ENCODE measurements at regions not wholly inside any gene's neighbourhood (a gene's known extent, or its start where the extent isn't known, plus 50 kb on each side); places are given as distances from the start of the nearest gene placed in this dataset.
"Not testable (repeated sequence)": the region's sequence is repeated elsewhere in the genome, so short reads cannot be mapped to it uniquely, and the experiment has no call there.

DNA sequence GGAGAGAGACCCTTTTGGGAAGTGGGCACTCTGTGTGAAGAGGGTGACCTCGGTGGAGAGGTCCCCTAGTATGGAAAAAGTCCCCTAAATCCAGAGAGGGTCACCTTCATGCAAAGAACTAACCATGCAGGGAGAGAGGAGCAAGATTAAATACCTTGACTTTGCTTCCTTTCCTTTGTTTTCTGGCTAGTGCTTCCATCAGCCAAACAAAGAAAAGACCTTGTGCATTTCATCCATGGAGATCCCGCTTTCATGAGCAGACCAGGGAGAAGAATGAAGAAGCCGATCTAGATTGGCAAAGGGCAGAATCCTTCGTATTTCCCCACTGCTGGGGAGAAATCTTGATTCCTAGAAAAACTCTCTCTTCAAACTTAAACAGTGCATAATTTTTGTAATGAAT is 813.3 kb upstream of the CDH6 start:
- no peaks in the 10 kb centered on the region for H3K4me1 ChIP-seq (replicated peaks)
- H3K27me3 ChIP-seq (replicated peaks; ENCODE audit: insufficient read depth), result no peaks in the 10 kb centered on the region
- H3K4me3 ChIP-seq, result no peak overlapping the region
- intact Hi-C loops (cut with DNase I), result no loop called here
- TF ChIP-seq POLR2A (IDR thresholded peaks at IDR 0.05) (no peak), POLR2AphosphoS5 (IDR thresholded peaks at IDR 0.05) (no peak)
- TF ChIP-seq, protein P1, sequence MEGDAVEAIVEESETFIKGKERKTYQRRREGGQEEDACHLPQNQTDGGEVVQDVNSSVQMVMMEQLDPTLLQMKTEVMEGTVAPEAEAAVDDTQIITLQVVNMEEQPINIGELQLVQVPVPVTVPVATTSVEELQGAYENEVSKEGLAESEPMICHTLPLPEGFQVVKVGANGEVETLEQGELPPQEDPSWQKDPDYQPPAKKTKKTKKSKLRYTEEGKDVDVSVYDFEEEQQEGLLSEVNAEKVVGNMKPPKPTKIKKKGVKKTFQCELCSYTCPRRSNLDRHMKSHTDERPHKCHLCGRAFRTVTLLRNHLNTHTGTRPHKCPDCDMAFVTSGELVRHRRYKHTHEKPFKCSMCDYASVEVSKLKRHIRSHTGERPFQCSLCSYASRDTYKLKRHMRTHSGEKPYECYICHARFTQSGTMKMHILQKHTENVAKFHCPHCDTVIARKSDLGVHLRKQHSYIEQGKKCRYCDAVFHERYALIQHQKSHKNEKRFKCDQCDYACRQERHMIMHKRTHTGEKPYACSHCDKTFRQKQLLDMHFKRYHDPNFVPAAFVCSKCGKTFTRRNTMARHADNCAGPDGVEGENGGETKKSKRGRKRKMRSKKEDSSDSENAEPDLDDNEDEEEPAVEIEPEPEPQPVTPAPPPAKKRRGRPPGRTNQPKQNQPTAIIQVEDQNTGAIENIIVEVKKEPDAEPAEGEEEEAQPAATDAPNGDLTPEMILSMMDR (IDR thresholded peaks at IDR 0.05), result no peak
- DNase-seq (ENCODE audit: low spot score), result no peak
- no peaks in the 10 kb centered on the region for H3K9me3 ChIP-seq
- no peak overlapping the region for H3K27ac ChIP-seq
- WGBS, result 85% methylated on average over 4 of the region's 4 CpGs
- H3K36me3 ChIP-seq, result no peaks in the 10 kb centered on the region

DNA sequence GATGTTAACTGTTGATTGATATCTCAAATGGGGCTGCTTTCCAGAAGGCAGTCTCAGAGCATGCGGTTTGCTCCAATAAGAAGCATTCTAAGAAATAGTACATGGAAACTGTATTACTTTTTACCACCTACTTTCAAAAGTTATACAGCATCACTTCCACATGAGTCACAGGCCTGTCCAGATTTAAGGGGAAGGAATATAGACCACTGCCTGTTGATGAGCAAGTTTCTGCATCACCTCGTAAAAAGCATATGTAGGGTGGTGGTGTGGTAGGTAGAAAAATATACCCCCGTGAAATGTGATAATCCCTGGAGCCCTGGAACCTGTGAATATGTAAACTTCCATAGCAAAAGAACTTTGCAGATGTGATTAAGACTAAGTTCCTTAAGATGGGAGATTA is 816.6 kb upstream of the CDH6 start:
- no peak for DNase-seq (ENCODE audit: low spot score)
- TF ChIP-seq POLR2AphosphoS5 (IDR thresholded peaks at IDR 0.05) (no peak), POLR2A (IDR thresholded peaks at IDR 0.05) (no peak)
- TF ChIP-seq, protein P1 (IDR thresholded peaks at IDR 0.05), result no peak
- intact Hi-C loops (cut with DNase I), result no loop called here
- Histone ChIP-seq H3K36me3 (no peaks in the 10 kb centered on the region), H3K4me3 (no peak overlapping the region), H3K27ac (no peak overlapping the region), H3K4me1 (replicated peaks) (no peaks in the 10 kb centered on the region), H3K9me3 (no peaks in the 10 kb centered on the region), H3K27me3 (replicated peaks; ENCODE audit: insufficient read depth) (no peaks in the 10 kb centered on the region)
- WGBS, result 74% methylated on average over 3 of the region's 3 CpGs

DNA sequence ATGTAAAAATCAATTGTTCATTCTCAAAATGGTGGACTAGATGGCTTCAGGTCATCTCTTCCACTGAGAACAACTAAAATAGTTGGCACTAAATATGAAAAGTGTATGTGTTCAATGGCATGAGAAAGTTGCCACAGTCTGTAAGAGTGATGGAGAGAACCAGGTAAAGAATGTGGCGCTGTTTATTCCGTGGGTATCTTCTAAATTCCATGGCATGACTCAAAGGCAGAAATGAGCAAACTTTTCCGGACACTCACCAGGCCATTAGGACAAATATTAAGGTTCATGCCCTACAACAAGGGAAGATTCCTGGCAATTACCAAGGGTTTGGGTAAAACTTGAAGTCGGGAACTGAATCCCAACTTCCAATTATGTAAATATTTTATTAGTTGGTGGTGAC is 825.4 kb upstream of the CDH6 start:
- no peak for DNase-seq (ENCODE audit: low spot score)
- Histone ChIP-seq H3K4me3 (no peak overlapping the region), H3K9me3 (no peaks in the 10 kb centered on the region), H3K27me3 (replicated peaks; ENCODE audit: insufficient read depth) (no peaks in the 10 kb centered on the region), H3K36me3 (no peaks in the 10 kb centered on the region), H3K27ac (no peak overlapping the region), H3K4me1 (replicated peaks) (no peaks in the 10 kb centered on the region)
- intact Hi-C loops (cut with DNase I), result no loop called here
- TF ChIP-seq, protein P1 (IDR thresholded peaks at IDR 0.05), result no peak
- TF ChIP-seq POLR2A (IDR thresholded peaks at IDR 0.05) (no peak), POLR2AphosphoS5 (IDR thresholded peaks at IDR 0.05) (no peak)
- 83% methylated on average over 4 of the region's 4 CpGs for WGBS

DNA sequence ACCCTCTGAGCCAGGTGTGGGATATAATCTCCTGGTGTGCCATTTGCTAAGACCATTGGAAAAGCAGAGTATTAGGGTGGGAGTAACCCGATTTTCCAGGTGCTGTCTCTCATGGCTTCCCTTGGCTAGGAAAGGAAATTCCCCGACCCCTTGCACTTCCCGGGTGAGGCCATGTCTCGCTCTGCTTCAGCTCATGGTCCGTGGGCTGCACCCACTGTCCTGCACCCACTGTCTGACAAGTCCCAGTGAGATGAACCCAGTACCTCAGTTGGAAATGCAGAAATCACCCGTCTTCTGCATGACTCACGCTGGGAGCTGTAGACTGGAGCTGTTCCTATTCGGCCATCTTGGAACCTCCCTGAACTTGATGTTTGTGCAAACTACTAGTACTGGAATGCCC is 828.5 kb upstream of the CDH6 start:
- H3K36me3 ChIP-seq; H3K4me1 ChIP-seq (replicated peaks); H3K27me3 ChIP-seq (replicated peaks; ENCODE audit: insufficient read depth); H3K27ac ChIP-seq; H3K9me3 ChIP-seq; DNase-seq (ENCODE audit: low spot score); H3K4me3 ChIP-seq; intact Hi-C loops (cut with DNase I): not testable (repeated sequence)
- WGBS, result 86% methylated on average over 8 of the region's 8 CpGs

DNA sequence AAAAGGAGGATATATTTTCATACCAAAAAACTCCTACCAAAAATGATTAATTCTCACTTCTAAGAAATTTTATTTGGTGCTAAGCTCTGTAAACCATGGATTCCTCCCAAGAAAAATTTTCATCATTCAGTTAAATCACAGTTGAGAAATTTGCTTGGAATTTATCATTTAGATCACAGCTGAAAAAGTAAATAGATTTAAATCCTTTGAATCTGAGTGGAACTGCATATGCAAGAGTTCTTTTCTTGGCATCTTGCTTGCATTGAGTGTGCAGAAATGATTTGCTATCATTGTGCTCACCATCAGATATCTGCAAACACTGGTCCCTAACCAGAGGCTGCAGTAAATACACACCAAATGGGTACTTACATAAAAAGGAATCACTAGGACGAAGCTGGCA is 836.1 kb upstream of the CDH6 start:
- H3K9me3 ChIP-seq, result no peaks in the 10 kb centered on the region
- no peaks in the 10 kb centered on the region for H3K27me3 ChIP-seq (replicated peaks; ENCODE audit: insufficient read depth)
- no peak overlapping the region for H3K27ac ChIP-seq
- 68% methylated on average over 1 of the region's 1 CpG for WGBS
- intact Hi-C loops (cut with DNase I), result no loop called here
- H3K4me3 ChIP-seq, result no peak overlapping the region
- H3K4me1 ChIP-seq (replicated peaks), result no peaks in the 10 kb centered on the region
- no peak for DNase-seq (ENCODE audit: low spot score)
- no peaks in the 10 kb centered on the region for H3K36me3 ChIP-seq
- TF ChIP-seq POLR2A (IDR thresholded peaks at IDR 0.05) (no peak), POLR2AphosphoS5 (IDR thresholded peaks at IDR 0.05) (no peak)
- TF ChIP-seq, protein P1 (IDR thresholded peaks at IDR 0.05), result no peak

All from prostate gland (tissue), 2 donors.